ENCODE measurements at regions not wholly inside any gene's neighbourhood (a gene's known extent, or its start where the extent isn't known, plus 50 kb on each side); places are given as distances from the start of the nearest gene placed in this dataset.
A peak's percentile ranks its signal among the peaks of the same experiment; 100 is the strongest.

- ChIA-PET CTCF (ENCODE audit: low intra/inter-chr PET ratio) (no interaction called here), POLR2A (interaction anchor here (0.7 to 1.6 kb wide), 6 partner anchors 8 to 233 kb away, joined by 3 to 6 read pairs (median 4); no protein-coding TSS in a partner anchor)
- H4K20me1 ChIP-seq (replicated peaks; ENCODE audit: control insufficient read depth, insufficient read depth, low read length) = no peaks in the 10 kb centered on the region
- intact Hi-C loops (cut with micrococcal nuclease) (no loop called here), in situ Hi-C loops (cut with MboI) (no loop called here)
- ATAC-seq = peak; percentile 93
- 16% methylated on average over 37 of the region's 42 CpGs for WGBS (ENCODE audit: insufficient coverage, low coverage, missing lambda C conversion rate)
- peaks cover 0 to 21% of the 10 kb centered on the region in 2 experiments; a peak in 2 of 5 replicates for H3K27me3 ChIP-seq (ENCODE audit: control insufficient read depth in 2 of 2, insufficient read depth in 2 of 2, low read length in 2 of 2)
- H3K9me1 ChIP-seq (ENCODE audit: control insufficient read depth, insufficient read depth, low read length) = no peaks in the 10 kb centered on the region
- no peaks in the 10 kb centered on the region for H3K36me3 ChIP-seq (ENCODE audit: control insufficient read depth, insufficient read depth, low read length)
- no TSS peak for BruUV-seq (replicated peaks)
- H3K9ac ChIP-seq (ENCODE audit: insufficient read depth in 1 of 2, low read depth in 2 of 2, low read length in 2 of 2) = peak overlapping the region in 1 of 2 experiments; percentile 24; a peak in 1 of 4 replicates
- H3K9me3 ChIP-seq (replicated peaks; ENCODE audit: control insufficient read depth, insufficient read depth, low read depth, low read length) = no peaks in the 10 kb centered on the region
- FAIRE-seq = peak; percentile 49
- no peak overlapping the region for H3K27ac ChIP-seq (ENCODE audit: extremely low read depth, low read depth, low read length)
- DNase-seq (ENCODE audit: extremely low read depth in 1 of 4, low spot score in 3 of 4) = peak; percentile 26 to 66 (median 62)
- peak overlapping the region; percentile 77 for H2AFZ ChIP-seq (ENCODE audit: low read depth, low read length)
- peak overlapping the region; percentile 33 for H3K4me3 ChIP-seq
- H3K4me2 ChIP-seq (ENCODE audit: insufficient read depth, low read length) = peak overlapping the region; percentile 39
- no peaks in the 10 kb centered on the region for H3K79me2 ChIP-seq (ENCODE audit: control insufficient read depth, insufficient read depth, low read length)
- H3K4me1 ChIP-seq (replicated peaks in 1 of 2; ENCODE audit: control insufficient read depth in 2 of 2, insufficient read depth in 2 of 2, low read length in 2 of 2) = peaks cover 8 to 13% of the 10 kb centered on the region in 2 experiments
- TF ChIP-seq ZNF12 (CRISPR knock-in tag; IDR thresholded peaks at IDR 0.05) (no peak), VEZF1 (CRISPR knock-in tag; IDR thresholded peaks at IDR 0.05) (no peak; the same call in 1 of the 2 replicates), MEIS2 (IDR thresholded peaks at IDR 0.05; ENCODE audit: partially characterized antibody) (no peak), POLR2B (IDR thresholded peaks at IDR 0.05; ENCODE audit: low read depth, partially characterized antibody) (no peak), FOSL1 (tag; conservative IDR thresholded peaks at IDR 0.05) (0 out of 2 replicates have a peak, but pooled peaks have one; percentile 6), RUNX1 (IDR thresholded peaks at IDR 0.05; ENCODE audit: low read depth) (no peak), ZZZ3 (IDR thresholded peaks at IDR 0.05) (no peak), MLLT1 (IDR thresholded peaks at IDR 0.05) (no peak), MXI1 (IDR thresholded peaks at IDR 0.05; ENCODE audit: low read depth, low read length) (no peak), GABPA (tag; conservative IDR thresholded peaks at IDR 0.05; ENCODE audit: low read depth) (peak; percentile 89), HDAC2 (IDR thresholded peaks at IDR 0.05) (no peak), SRSF7 (optimal IDR thresholded peaks at IDR 0.05; ENCODE audit: low read depth, low read length) (no peak), ZNF785 (CRISPR knock-in tag; IDR thresholded peaks at IDR 0.05) (no peak), GTF2A2 (tag; IDR thresholded peaks at IDR 0.05) (no peak), ZNF592 (IDR thresholded peaks at IDR 0.05) (no peak)
Observed at GRCh38 chr12:131591714-131592709, 118.9 kb upstream of the SFSWAP start.
